ENCODE measurements at regions not wholly inside any gene's neighbourhood (a gene's known extent, or its start where the extent isn't known, plus 50 kb on each side); places are given as distances from the start of the nearest gene placed in this dataset.

GRCh38 chrX:144819406-144819805 lies 427.9 kb upstream of the SPANXN1 start (continued):
- TF ChIP-seq REST (IDR thresholded peaks at IDR 0.05; ENCODE audit: unreplicated experiment): no peak
- no peak for TF ChIP-seq ZNF114 (CRISPR knock-in tag; IDR thresholded peaks at IDR 0.05)
- no peak for TF ChIP-seq CTCF (conservative IDR thresholded peaks at IDR 0.05; ENCODE audit: low read depth in 2 of 2)
- TF ChIP-seq CREB1 (CRISPR knock-in tag; IDR thresholded peaks at IDR 0.05; ENCODE audit: low read depth): no peak
- TF ChIP-seq NANOG (IDR thresholded peaks at IDR 0.05; ENCODE audit: borderline replicate concordance): no peak
- TF ChIP-seq JUNB (IDR thresholded peaks at IDR 0.05; ENCODE audit: unreplicated experiment): no peak
- TF ChIP-seq ETS1 (IDR thresholded peaks at IDR 0.05): no peak
- TF ChIP-seq POLR2AphosphoS5 (IDR thresholded peaks at IDR 0.05; ENCODE audit: low read depth): no peak
- TF ChIP-seq EZH2phosphoT487 (IDR thresholded peaks at IDR 0.05; ENCODE audit: unreplicated experiment): no peak
- TF ChIP-seq EZH2 (IDR thresholded peaks at IDR 0.05; ENCODE audit: low read depth, unreplicated experiment): no peak

- no peak for DNase-seq (ENCODE audit: low spot score)
- no peak for ATAC-seq
- Histone ChIP-seq H3K36me3 (ENCODE audit: insufficient read depth) (no peaks in the 10 kb centered on the region), H3K4me3 (no peak overlapping the region), H3K79me2 (replicated peaks; ENCODE audit: insufficient read depth) (no peaks in the 10 kb centered on the region), H3K9me2 (ENCODE audit: insufficient read depth) (no peaks in the 10 kb centered on the region), H3K27me3 (ENCODE audit: insufficient read depth) (no peaks in the 10 kb centered on the region), H2AFZ (no peak overlapping the region), H3F3A (replicated peaks; ENCODE audit: low read depth) (no peaks in the 10 kb centered on the region), H3K27ac (ENCODE audit: low read depth) (no peak overlapping the region), H3K4me2 (no peak overlapping the region), H3K4me1 (ENCODE audit: insufficient read depth) (no peaks in the 10 kb centered on the region), H4K20me1 (replicated peaks; ENCODE audit: insufficient read depth) (no peaks in the 10 kb centered on the region)
- Mint-ChIP-seq H3K27me3 (ENCODE audit: insufficient read depth, low read depth, poor library complexity) (no peaks in the 10 kb centered on the region), H3K4me3 (no peak overlapping the region), H3K4me1 (no peaks in the 10 kb centered on the region), H3K36me3 (ENCODE audit: low read depth) (peaks cover 3% of the 10 kb centered on the region; the same call in 2 of the 3 replicates), H3K27ac (no peak overlapping the region), H3K9me3 (peaks cover 61% of the 10 kb centered on the region)
- TF ChIP-seq EZH2phosphoT487 (IDR thresholded peaks at IDR 0.05; ENCODE audit: unreplicated experiment) (no peak), ETS1 (IDR thresholded peaks at IDR 0.05) (no peak), CREB1 (CRISPR knock-in tag; IDR thresholded peaks at IDR 0.05; ENCODE audit: low read depth) (no peak), STAT1 (IDR thresholded peaks at IDR 0.05; ENCODE audit: unreplicated experiment) (no peak), REST (IDR thresholded peaks at IDR 0.05; ENCODE audit: unreplicated experiment) (no peak), POLR2AphosphoS5 (IDR thresholded peaks at IDR 0.05; ENCODE audit: low read depth) (no peak)
These were observed 406.7 kb upstream of the SPANXN1 start for GRCh38 chrX:144840616-144841015.
